HG03039 (cell line): ENCODE measurements at regions not wholly inside any gene's neighbourhood (a gene's known extent, or its start where the extent isn't known, plus 50 kb on each side); places are given as distances from the start of the nearest gene placed in this dataset.

Source experiments
- ATAC-seq: cut with Tn5 transposase; IDR thresholded peaks from one replicate; pipeline ENCODE4 v1.9.1; 2021; ENCODE audit warnings: mild to moderate bottlenecking, moderate library complexity; ENCODE audit not compliant: unreplicated experiment

- ATAC-seq, result no peak
Measured at GRCh38 chr7:85525676-85526075, 338.8 kb upstream of the SEMA3D start.

DNA sequence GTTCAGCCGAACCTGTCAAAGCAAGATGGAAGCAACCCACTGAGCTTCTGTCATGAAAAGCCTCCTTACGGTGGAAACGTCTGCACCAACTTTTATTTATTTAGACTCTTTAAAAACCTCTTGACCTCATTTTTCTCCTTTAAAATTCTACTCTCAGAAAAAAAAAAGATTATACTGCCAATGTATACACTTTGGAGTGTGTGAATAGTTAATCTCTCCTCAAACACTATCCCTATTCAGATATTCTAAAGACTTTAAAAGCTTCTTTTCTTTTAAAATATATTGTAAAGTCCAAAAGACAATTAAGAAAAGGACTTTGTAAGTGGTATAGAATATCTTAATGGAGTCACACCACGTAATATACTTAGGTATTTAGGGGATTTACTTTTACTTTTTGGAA is 335.2 kb upstream of the SEMA3D start:
- ATAC-seq, result no peak

- no peak for ATAC-seq
Measured at GRCh38 chr7:85521108-85521694, 334.3 kb upstream of the SEMA3D start.

- no peak for ATAC-seq
Measured at GRCh38 chr7:85520175-85520574, 333.3 kb upstream of the SEMA3D start.

- no peak for ATAC-seq
Measured at GRCh38 chr7:85516675-85517074, 329.8 kb upstream of the SEMA3D start.

- ATAC-seq, result no peak
Measured at GRCh38 chr7:85512790-85513189, 325.9 kb upstream of the SEMA3D start.

- ATAC-seq, result no peak
Measured at GRCh38 chr7:85510287-85510686, 323.4 kb upstream of the SEMA3D start.

GRCh38 chr7:85509476-85509875 is 322.6 kb upstream of the SEMA3D start:
- ATAC-seq, result no peak

GRCh38 chr7:85508642-85509410 is 322.0 kb upstream of the SEMA3D start:
- ATAC-seq, result no peak

DNA sequence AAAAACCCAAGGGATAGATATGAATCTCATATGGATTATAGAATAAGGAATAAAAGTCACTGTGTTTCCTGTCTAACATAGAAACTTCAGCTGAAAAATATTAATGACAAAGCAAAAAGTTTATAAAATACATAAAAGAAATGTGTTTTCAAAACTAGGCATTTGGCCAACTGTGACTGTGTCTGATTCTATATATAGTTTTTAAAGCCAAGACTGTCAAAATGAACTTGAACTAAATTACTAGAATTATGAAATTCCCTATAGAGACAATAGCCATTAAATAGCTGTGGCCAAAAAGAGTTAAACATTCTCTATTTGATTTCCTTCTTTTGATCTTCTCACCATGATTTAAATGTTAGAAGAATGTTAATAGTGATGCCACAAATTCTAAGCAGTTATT is 311.2 kb upstream of the SEMA3D start:
- no peak for ATAC-seq

GRCh38 chr7:85489498-85489897 is 302.6 kb upstream of the SEMA3D start:
- ATAC-seq, result no peak

DNA sequence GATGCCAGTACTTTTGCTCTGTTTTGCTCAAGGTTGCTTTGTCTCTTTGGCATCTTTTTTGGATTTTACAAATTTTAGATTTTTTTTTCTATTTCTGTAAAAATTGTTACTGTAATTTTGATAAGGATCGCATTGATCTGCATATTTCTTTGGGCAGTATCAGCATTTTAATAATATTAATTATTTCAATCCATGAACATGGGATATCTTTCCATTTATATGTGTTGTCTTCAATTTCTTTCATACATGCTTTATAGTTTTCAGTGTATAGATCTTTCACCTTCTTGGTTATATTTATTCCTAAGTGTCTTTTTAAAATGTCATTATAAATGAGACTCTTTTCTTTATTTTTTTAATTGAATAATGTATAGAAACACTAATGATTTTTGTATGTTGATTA is 301.6 kb upstream of the SEMA3D start:
- ATAC-seq, result no peak

GRCh38 chr7:85483177-85483576 is 296.3 kb upstream of the SEMA3D start:
- no peak for ATAC-seq

- no peak for ATAC-seq
Measured at GRCh38 chr7:85480666-85481065, 293.8 kb upstream of the SEMA3D start.

GRCh38 chr7:85479918-85480643 is 293.2 kb upstream of the SEMA3D start:
- ATAC-seq, result no peak

DNA sequence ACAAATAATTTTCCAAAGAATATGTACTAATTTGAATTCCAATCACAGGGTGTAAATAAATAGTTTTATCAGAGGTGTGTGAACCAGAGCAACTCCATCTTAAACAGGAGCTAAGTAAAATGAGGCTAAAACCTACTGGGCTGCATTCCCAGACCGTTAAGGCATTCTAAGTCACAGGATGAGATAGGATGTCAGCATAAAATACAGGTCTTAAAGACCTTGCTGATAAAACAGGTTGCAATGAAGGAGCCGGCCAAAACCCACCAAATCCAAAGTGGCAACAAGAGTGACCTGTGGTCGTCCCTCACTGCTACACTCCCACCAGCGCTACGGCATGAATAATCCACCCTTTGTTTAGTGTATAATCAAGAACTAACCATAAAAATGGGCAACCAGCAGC is 291.7 kb upstream of the SEMA3D start:
- ATAC-seq, result no peak

DNA sequence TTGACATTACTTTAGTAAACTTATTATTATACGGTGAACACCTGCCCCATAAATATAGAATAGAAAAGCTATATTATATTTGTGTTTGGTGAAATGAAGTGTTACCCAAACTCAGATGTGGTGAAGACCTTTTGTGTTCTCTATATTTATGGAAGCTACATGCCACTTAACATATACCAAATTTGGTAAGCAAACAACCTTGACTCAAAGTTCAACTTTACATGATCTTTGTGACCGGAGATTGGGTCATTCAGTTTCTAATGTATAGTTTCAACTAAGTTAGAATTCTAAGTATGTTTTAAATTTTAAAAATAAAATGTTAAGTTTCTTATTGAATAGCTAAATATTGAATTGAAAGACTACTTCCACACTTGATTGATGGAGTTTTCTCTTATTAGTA is 288.6 kb upstream of the SEMA3D start:
- ATAC-seq, result no peak

DNA sequence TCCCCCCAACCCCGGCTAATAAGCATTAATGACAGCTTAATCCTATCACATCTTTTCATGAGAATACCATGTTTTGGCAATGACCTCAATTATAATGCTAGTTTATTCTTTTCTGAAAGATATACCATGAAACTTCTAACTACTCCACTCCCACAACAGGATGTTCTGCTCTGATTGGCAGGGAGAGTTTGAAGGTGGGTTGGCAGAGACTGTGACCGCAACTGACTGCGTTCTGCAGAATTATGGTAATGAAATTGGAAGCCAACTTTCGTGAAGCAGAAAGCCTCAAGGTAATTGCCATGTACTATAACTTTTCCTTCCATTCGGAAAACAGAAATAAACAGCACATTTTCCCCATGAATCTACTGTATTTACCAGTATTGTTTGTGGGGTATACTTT is 288.2 kb upstream of the SEMA3D start:
- ATAC-seq, result no peak

GRCh38 chr7:85474234-85474633 is 287.4 kb upstream of the SEMA3D start:
- ATAC-seq, result peak; percentile 91

DNA sequence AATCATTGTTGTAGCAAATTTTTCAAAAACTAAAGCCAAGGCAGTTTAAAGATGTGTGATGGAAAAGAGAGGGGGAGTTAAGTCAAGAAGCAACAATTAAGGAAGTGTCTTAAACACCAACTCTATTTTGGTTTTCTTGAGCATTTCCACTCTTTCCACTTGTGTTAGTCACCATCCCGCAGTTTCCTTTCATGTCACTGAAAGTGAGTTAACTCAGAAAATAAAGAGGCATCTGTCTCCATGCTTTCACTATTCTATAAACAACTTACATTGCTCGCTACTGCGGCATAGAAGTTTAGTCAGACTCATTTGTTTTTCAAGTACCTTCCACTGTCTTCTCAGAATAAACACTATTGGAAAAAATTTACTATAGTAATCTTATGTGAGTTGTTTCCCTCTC is 284.9 kb upstream of the SEMA3D start:
- ATAC-seq, result peak; percentile 48

GRCh38 chr7:85471307-85471706 is 284.5 kb upstream of the SEMA3D start:
- no peak for ATAC-seq

GRCh38 chr7:85469446-85470010 is 282.7 kb upstream of the SEMA3D start:
- ATAC-seq, result no peak
